NCI-H187 treated with DMSO at 0.1 percent for 48 hours (cell line): ENCODE measurements at regions not wholly inside any gene's neighbourhood (a gene's known extent, or its start where the extent isn't known, plus 50 kb on each side); places are given as distances from the start of the nearest gene placed in this dataset.

ENCODE experiments used
- DNase-seq: peaks from one replicate; lab custom pipeline; 2025; lab: John Stamatoyannopoulos, UW

DNA sequence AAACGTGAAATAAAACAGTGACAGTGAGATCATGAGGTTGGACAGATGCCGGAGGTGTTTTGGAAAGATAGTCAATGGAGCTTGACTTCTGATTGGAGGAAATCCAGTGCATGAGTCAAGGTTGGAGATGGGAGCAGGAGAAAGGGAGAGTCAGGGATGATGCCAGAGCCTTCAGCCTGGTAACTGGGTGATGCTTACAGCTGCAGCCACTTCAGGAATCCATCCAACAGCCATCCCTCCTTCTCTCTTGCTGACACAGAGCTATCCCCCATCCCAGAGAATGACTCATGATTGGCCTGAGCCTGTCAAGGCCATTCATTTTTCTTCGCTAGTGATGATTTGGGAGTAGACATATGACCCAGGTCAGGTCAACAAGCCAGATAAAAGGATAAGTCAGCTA is 112.8 kb downstream of the SAMD5 start:
- no peak for DNase-seq

DNA sequence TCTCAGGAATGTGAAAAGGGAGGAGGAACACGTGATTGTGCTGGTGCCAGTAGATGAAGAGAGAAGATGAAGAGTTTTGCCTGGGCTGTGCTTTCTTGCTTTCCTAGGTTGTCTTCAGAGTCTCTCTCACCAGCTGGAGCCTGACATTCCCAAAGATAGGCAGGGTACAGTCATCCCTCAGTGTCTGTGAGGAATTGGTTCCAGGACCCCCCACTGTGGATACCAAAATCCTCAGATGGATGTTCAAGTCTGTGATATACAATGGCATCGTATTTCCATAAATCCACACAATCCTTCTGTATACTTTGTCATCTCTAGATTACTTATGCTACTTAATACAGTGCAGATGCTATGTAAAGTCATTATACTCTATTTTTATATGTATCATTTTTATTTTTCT is 113.5 kb downstream of the SAMD5 start:
- no peak for DNase-seq

DNA sequence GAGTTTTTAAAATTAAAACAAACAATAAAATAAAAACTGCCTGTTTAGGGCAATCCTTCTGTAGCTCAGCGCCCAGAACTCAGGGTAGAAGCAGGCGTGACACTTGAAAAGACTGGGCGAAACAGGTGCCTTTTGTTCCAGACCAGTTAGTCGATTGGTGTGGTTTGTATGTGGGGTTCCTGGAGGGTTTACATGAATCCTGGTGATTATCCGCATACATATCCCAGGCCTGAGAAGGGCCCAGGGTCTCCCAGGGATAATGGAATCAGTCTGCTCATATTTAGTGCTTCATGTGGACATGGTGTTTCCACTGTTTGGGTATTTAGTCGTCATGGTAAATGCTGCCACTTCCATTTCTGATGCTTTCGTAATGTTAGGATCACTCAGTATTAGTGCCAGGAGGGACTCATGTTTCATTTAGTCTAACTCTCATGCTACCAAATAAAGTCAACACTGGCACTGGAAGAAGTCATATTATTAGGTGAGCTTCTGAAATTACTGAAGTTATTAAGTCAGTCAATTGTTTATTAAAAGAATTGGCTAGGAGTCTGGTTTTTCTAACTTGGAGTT is 116.5 kb downstream of the SAMD5 start:
- DNase-seq = no peak

DNA sequence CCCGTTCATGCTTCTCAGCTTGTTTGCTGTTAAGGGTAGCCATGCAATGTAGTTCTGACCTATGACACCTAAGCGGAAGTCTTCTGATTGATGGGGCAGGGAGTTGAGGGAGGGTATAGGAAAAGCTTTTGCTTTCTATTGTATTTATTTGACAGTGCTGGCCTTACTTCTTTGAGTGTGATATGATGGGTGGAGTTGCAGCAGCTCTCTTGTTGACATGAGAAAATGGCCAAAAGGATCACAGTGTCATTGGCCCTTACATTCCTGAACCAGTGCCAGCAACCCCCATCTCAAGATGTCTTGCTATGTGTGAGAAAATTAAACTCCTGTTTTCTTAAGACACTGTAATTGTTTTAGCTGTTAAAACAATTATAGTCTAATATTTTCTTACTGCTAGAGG is 117.5 kb downstream of the SAMD5 start:
- DNase-seq = no peak

DNA sequence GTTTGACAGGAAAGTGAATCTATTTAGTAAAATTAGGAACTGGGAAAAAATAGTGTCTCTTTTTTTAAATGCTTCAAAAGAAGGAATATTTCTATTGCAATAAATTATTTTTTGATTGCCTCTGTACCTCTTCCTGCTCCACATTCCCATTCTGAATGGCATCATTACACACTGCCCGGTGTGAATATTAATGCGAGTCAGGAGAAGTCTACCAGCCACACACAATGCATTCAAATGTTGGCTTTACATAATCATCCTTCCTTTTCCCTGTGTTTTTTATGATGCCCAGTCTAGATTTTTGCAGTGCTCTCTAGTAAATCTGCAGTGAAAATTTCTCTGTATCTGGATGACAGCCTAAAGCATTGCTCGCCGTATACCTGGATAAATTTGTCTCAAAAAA is 118.9 kb downstream of the SAMD5 start:
- DNase-seq = no peak

DNA sequence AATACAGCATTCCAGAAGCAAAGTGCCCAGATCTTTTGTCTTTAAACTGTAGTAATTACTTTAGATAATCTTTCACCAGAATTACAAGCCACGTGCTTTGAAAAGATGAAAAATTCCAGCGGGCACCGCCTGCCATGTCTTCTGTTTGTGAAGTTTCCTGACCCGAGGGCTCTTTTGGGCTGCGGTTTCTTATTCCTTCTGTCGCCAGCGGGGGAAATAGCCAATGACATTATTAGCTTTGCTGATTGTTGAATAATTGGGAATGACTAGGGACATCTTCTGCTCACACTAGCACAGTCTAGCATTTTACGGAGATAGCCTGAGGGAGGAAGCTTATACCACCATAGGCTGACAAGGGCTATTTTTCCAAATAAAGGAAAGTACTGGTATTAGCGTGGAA is 124.7 kb downstream of the SAMD5 start:
- no peak for DNase-seq

DNA sequence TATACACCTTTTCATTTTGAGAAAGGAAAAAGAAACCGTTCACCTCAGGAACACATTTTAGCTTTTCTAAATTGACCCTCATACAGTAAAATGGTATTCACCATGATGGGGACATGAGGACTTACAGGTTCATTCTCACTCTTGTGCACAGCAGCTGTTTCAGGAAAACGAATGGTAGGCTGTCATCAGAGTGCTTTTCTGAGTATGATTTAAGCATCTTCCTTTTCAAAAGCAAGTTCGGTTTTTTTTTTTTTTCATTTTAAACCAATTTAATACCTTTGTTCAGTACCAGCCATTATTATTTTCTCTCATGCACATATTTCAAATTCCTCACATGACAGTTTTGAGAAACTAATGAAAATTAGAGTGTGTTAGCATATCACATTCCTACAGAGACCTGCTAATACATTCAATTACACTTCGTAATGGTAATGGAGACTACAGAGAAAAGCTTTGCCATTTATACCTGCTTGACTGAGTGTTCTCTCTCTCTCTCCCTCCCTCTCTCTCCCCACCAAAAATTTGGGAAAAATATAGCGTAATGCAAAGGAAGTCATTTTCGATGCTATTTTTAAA is 129.2 kb downstream of the SAMD5 start:
- DNase-seq = no peak

DNA sequence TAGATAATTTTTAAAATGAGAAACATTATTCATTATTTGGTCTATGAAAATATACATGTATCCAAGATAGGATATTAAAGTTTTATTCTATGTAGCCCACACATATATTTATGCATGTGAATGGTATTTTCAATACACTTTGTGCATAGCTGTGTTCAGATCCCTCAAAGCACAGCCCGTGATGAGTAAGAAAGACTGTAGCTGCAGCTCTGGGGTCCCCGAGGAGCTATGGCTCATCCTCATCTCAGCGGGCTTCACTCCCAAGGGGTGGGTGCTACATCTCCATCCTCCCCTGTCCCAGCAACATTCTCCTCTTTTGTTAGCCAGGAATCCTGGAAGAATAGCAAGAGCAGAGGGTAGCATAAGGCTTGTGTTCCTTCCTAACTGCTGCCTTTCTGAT is 130.8 kb downstream of the SAMD5 start:
- DNase-seq = no peak

DNA sequence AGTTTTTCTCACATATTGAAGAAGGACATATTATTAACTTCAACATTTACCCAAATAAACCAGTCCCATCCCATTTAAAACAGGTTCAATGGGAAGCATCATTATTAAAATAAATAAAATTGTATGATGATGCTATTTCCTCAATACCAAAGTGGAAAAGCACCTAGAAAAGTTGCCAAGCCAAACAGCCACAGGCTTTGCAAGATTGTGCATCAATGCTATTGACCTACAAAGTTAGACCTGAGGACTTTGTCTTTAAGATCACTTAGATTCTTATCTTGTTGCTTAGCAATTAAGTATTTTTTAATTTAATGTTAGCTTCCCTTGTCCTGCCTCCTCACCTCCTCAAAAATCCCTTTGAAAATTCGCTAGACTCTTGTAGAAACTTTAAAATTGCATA is 132.1 kb downstream of the SAMD5 start:
- no peak for DNase-seq

DNA sequence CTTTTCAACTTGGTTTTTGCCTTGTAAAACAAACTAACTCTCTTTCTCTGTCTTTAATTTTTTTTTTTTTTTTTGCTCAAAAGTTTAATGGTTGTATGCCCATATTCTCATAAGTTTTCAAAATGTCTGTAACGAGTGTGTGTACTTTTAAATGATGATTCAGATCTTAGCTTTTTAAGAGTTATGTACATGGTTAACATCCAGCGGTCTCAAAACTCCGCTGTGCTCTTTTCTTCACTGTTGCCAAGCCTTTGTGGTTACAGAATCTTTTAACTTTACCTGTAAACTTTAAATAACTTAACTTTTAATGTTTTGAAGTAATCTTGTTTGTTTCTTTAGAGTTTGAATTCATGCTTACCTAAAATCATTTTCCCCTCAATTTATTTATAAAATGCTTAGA is 133.0 kb downstream of the SAMD5 start:
- no peak for DNase-seq

DNA sequence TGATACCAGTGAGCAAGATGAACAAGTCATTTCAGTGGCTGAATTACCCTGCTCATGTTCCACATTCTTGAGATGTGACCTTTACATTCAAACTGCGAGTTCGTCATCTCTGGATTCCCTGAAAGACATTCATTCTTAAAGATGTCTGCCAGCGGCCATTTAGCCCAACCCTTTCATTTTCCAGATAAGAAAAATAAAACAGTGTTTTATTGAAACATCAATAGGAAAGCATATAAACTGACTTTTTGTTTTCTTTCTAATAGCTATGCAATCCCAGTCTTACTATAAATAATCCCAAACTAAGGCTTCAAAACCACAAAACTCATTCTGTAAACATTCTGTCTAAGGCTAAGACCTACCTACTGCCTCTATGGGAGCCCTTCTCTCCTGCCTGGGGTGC is 134.0 kb downstream of the SAMD5 start:
- no peak for DNase-seq

DNA sequence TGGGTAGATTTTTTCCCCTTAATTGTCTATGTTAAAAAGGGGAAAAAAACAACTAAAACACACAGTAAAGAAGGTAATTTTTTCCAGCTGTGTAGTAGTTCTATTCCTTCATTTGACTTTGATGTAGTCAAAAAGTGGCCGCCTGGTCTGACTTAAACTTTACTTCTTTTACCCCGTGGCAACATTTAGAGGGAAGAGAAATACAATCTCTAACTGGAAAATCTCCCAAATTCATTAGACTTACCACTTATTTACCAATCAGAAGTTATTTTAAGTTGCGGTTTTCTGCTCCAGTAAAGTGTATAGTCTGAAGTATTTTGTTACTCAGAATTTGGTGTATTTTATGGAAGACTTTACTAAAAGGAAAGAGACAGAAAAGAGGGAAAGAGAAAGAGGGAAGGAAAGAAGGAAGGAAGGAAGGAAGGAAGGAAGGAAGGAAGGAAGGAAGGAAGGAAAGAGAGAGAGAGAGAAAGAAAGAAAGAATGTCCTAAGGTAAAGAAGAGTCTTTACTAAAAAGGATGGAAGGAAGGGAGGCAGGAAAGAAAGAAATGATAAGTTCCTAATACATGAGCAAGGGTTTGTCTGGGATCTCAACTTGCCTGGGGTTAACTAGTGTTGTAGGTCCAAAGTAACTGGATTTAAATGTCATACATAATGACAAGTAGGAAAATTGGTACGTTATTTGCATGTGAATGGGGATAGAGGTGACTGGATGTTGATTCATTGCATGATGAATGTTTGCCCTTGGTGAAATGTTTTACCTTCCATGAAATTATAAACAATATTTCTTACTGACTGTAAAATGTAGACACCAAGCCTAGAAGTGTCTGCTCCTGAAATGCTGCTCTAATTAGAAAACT is 135.1 kb downstream of the SAMD5 start:
- DNase-seq = no peak

DNA sequence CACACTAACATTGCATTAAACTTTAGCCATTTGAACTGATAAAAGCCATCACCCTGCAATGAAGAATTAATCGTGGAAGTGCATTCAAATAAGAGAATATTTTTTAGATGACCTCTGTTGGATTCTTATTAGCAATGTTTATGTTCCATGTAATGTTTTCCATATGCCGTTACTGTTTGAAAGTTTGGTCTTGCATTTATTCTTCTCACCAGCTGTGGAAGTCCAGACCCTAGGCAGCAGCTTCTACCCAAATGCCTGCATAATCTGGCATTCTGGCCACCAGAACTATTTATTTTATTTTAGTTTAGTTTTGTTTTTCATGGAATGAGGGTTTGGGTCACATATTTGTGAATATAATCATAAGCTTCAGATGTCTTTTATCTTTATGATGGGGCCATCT is 140.4 kb downstream of the SAMD5 start:
- no peak for DNase-seq

DNA sequence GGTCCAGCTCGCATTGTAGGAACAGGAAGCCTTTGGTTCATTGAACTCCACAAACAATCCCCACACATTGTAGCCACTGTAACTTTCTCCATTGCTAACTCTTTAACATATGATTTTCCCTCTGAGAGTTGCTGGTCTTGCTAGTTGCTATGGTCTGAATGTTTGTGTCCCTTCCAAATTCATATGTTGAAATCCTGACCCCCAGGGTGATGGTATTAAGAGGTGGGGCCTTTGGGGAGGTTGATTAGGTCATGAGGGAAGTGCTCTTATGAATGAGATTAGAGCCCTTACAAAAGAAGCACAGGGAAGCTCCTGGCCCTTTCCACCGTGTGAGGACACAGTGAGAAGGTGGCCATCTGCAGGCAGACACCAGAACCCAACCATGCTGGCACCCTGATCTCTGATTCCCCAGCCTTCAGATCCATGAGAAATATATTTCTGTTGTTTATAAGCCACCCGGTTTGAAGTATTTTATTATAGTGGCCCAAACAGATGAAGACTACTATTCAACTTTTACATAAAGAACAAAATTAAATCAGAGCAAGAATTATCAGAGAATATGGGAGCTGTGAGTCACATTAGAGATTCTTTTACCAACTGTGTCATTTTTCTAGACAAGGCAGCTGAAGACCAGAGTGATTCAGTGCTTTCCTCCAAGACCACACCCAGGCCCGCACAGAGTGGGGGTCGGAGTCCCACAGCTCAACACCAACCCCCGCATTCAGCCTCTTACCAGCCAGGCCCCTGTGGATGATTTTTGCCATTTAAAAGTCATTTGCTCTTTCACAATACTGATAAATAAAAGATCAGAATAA is 143.0 kb downstream of the SAMD5 start:
- DNase-seq = no peak

DNA sequence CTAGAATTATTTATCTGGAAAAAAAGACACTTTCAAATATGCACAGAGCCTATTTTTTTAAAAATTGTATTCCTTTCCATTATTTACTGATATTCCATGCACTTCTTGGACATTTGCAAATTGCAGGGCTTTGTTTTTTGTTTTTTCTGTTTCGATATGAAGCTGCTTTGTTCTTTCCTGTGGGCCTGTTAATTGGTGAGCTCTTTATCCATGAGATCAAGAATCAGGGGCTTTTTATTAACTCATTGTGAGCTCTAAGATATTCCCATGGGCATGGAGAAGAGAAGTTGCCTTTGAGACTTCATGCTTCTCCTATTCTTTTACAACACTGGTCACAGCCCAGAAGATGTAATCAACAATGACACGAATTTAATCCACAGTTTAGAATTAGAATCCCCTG is 145.1 kb downstream of the SAMD5 start:
- no peak for DNase-seq

DNA sequence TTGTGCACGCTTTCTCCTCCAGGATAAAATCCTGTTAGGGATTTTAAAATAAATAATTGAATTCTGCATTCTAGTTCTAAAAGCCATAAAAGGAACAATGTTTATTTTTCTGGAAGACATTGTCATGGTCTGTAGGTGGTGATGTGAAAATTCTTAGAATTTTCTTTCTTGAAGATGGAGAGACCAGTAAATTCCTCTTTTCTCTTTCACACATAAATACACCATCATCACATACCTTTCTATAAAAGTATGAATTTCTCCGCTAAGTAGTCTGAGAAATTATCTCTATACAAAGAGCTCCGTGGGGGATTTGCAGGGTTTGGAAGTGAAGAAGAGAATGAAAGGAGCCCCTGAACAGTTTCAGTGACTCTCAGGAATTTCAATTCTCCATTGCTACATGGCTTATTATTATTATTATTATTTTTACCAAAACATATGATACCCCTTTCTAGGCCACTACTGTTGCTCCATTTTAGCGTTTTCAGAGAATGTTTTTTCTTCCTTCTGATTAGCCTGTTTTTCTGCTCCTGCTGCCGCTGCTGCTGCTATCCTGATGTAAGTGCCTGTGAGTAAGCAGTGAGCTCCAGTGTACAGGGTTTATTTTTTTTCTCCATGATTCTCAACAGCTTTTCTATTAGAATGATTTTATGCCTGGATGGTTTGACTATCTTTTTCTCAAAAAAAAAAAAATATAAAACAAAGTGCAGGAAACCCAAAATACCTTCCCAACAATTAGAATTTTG is 145.8 kb downstream of the SAMD5 start:
- no peak for DNase-seq

DNA sequence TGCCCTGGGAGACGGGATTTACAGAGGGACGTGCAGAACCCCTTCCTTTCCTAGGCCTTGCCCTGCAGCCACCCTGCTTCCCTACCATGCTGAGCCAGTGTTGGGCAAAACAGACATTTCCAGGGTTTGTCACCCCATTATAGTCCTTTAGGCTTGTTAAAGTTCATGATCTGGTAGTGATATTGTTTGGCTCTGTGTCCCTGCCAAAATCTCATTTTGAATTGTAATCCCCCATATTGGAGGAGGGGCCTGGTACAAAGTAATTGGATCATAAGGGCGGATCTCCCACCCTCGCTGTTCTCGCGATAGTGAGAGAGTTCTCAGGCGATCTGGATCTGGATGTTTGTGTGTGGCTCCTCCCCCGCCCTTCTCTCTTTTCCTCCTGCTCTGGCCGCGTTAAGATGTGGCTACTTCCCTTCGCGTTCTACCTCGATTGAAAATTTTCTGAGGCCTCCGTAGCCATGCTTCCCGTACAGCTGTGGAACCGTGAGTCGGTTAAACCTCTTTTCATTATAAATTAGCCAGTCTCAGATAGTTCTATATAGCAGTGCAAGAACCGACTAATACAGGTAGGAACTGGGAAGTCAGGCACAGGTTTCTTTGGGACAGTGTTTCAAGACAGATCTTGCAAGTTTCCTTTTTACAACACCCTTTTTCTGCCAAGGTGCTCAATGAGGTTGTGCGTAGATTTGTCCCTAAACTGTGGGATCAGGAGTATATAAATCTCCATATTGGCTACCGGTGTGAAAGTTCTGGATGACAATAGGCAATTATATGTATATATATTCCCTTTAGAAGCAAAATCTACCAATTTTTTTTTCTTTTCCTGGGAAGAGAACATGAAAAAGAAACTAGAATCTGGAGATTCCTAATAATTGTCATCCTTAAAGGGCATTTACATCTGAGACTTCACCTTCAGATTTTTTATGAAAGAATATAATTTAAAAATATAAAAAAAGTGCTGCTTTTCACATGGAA is 152.1 kb downstream of the SAMD5 start:
- no peak for DNase-seq

DNA sequence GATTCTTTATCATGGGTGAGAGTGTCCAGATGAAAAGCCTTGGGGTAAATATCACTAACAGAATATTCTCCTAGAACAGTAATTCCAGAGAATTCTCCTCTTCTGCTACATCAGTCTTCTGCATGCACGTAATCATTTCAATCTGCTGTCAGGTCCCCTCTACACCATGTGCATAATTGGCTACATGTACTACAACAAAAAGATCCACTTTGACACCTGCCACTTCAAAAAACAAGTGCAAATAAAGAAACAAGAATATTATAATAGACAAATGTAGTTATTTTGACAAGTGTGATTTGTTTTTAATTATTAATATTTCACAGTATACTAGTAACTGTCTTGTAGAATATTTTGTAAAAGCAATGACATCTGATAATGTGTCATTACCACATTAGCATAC is 154.2 kb downstream of the SAMD5 start:
- no peak for DNase-seq

DNA sequence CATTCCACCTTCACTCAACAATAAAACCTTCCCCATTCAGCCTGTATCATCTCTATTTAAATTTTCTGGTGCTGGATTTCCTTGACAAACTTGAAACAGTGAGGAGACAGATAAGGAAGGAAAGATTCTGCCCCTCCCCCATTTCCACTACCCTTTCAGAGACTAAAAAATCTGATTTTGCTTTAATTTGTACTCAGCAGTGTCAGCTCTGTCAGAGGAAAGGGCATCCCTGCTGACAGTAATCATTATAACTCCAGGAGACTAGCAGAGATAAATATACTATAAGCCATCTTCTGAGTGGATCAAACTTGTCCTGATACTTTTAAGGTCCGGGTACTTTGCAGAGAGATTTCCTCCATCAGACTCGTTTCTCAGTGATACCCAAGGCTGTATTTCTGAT is 155.6 kb downstream of the SAMD5 start:
- no peak for DNase-seq

DNA sequence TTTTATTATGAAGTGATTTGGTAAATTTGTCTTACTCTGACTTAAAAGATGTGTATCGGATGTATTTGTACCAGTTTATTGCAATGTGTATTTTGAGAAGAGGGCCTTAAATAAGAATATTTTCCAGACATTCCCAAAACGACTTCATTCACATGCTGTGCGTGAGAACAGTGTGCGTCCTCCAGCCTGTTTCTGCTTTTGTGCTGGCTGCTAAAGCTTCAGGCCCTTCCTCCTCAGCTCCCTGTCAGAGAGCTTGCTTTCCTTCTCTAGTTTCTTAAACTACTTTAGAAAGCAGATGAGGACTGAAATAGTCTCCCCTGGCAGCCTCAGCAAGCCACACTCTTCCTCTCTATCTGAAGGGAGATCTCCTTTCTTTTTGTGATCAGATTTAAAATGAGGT is 157.8 kb downstream of the SAMD5 start:
- DNase-seq = no peak

DNA sequence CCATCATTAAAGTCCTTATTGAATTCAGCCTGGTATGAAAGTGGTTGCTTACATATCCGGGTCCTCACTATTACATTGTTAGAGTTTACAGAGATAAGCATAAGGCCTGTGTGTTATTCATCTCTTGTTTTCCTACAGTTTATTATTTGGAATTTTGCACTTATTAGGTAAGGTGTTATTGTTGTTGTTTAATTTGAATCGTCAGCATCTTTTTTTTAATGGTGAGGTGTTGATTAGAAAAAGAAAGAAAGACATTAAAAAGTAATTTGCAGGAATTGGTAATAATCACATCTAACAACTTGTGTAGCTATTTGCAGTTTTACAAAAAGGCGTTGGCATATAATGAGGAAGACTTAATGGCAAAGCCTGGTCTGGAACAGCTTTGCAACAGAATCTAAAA is 158.6 kb downstream of the SAMD5 start:
- DNase-seq = no peak
